Ishikawa (cell line): ENCODE measurements at regions not wholly inside any gene's neighbourhood (a gene's known extent, or its start where the extent isn't known, plus 50 kb on each side); places are given as distances from the start of the nearest gene placed in this dataset.

ENCODE experiments used
- CEBPB ChIP-seq: IDR thresholded peaks from 2 replicates; pipeline ENCODE4 v1.6.1; 2012
- CREB1 ChIP-seq: IDR thresholded peaks from 2 replicates; pipeline ENCODE4 v1.6.1; 2012; ENCODE audit warnings: low read depth
- EGR1 ChIP-seq: IDR thresholded peaks from 2 replicates; pipeline ENCODE4 v1.6.1; 2012
- EP300 ChIP-seq: IDR thresholded peaks from 2 replicates; pipeline ENCODE4 v1.6.1; 2012; ENCODE audit warnings: borderline replicate concordance
- FOXM1 ChIP-seq: IDR thresholded peaks from 2 replicates; pipeline ENCODE4 v1.6.1; 2012; ENCODE audit warnings: low read depth, borderline replicate concordance
- NFIC ChIP-seq: IDR thresholded peaks from 2 replicates; pipeline ENCODE4 v1.6.1; 2012
- RAD21 ChIP-seq: IDR thresholded peaks from 2 replicates; pipeline ENCODE4 v1.6.1; 2012; ENCODE audit warnings: low read depth
- TAF1 ChIP-seq: IDR thresholded peaks from 2 replicates; pipeline ENCODE4 v1.6.1; 2012; ENCODE audit warnings: low read depth, mild to moderate bottlenecking
- TCF12 ChIP-seq: IDR thresholded peaks from 2 replicates; pipeline ENCODE4 v1.6.1; 2012; ENCODE audit warnings: low read depth
- TEAD4 ChIP-seq: IDR thresholded peaks from 2 replicates; pipeline ENCODE4 v1.6.1; 2012
- USF1 ChIP-seq: IDR thresholded peaks from 2 replicates; pipeline ENCODE4 v1.6.1; 2012
- YY1 ChIP-seq: IDR thresholded peaks from 2 replicates; pipeline ENCODE4 v1.6.1; 2012; ENCODE audit warnings: low read depth
- ZBTB7A ChIP-seq: IDR thresholded peaks from 2 replicates; pipeline ENCODE4 v1.6.1; 2012; ENCODE audit warnings: low read depth
- TF ChIP-seq, protein P1 (sequence below): IDR thresholded peaks from 2 replicates; pipeline ENCODE4 v1.6.1; 2012
- TF ChIP-seq, protein P2 (sequence below): IDR thresholded peaks from 2 replicates; pipeline ENCODE4 v1.6.1; 2012; ENCODE audit warnings: low read depth, mild to moderate bottlenecking

DNA sequence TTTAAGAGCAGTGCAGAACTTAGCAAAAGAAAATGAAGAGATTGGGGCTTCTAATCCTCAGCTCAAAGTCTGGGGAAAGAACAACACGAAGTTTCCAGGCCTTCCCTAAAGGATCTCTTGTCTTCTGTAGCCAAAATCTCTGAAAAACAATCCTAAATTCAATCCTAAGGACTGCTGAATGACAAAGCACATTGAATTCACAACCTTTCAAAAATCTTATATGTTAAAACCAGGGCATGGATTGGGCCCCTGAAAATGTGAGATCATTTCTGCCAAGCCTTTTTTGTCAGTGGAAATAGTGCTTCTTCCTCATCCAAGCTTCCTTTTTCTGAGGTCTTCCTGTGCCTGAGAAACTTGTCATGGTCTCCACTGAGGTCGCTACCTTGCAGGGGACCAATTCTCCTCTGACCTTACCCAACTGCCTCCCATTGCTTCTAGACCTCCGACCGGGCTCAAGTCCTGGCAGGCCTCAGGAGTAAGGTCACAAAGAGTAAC is 126.2 kb upstream of the ARID1B start:
- TF ChIP-seq FOXM1 (no peak), EGR1 (no peak), TEAD4 (no peak), EP300 (no peak), CEBPB (no peak), USF1 (no peak), NFIC (no peak), TCF12 (no peak), ZBTB7A (no peak), RAD21 (no peak)
- TF ChIP-seq, protein P1, sequence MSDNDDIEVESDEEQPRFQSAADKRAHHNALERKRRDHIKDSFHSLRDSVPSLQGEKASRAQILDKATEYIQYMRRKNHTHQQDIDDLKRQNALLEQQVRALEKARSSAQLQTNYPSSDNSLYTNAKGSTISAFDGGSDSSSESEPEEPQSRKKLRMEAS = no peak
- TF ChIP-seq, protein P2, sequence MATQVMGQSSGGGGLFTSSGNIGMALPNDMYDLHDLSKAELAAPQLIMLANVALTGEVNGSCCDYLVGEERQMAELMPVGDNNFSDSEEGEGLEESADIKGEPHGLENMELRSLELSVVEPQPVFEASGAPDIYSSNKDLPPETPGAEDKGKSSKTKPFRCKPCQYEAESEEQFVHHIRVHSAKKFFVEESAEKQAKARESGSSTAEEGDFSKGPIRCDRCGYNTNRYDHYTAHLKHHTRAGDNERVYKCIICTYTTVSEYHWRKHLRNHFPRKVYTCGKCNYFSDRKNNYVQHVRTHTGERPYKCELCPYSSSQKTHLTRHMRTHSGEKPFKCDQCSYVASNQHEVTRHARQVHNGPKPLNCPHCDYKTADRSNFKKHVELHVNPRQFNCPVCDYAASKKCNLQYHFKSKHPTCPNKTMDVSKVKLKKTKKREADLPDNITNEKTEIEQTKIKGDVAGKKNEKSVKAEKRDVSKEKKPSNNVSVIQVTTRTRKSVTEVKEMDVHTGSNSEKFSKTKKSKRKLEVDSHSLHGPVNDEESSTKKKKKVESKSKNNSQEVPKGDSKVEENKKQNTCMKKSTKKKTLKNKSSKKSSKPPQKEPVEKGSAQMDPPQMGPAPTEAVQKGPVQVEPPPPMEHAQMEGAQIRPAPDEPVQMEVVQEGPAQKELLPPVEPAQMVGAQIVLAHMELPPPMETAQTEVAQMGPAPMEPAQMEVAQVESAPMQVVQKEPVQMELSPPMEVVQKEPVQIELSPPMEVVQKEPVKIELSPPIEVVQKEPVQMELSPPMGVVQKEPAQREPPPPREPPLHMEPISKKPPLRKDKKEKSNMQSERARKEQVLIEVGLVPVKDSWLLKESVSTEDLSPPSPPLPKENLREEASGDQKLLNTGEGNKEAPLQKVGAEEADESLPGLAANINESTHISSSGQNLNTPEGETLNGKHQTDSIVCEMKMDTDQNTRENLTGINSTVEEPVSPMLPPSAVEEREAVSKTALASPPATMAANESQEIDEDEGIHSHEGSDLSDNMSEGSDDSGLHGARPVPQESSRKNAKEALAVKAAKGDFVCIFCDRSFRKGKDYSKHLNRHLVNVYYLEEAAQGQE = no peak

DNA sequence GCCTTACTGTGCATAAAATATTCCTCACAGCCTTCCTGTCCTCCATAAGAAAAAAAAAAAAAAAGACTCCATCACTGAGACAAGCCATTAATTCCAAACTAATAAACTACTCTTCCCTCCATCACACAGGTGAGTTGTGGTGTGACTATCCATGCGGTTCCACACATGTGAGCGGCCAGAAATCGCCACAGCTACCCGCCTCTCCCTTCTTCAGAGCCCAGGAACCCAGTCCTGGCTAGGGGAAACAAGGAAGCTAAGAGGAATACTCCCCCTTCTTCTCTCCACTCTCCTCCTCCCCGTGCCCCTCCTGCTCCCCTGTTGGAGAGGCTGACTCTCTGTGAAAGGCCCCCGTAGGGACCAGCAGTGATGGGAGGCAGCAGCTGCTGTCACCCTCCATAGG is 128.6 kb upstream of the ARID1B start:
- no peak for TF ChIP-seq EP300

GRCh38 chr6:156647991-156648390 is 129.2 kb upstream of the ARID1B start:
- TF ChIP-seq TEAD4 (no peak), FOXM1 (no peak), CEBPB (no peak), NFIC (no peak), TCF12 (no peak), RAD21 (no peak), YY1 (no peak), EGR1 (no peak), CREB1 (no peak), TAF1 (no peak), EP300 (no peak), USF1 (no peak), ZBTB7A (no peak)
- TF ChIP-seq, protein P1 = no peak
- TF ChIP-seq, protein P2 = no peak

- TF ChIP-seq, protein P1 = no peak
- TF ChIP-seq NFIC (no peak), TCF12 (no peak), ZBTB7A (no peak), TEAD4 (no peak), YY1 (no peak), CREB1 (no peak), CEBPB (no peak), EGR1 (no peak), RAD21 (no peak), USF1 (no peak), TAF1 (no peak), EP300 (no peak), FOXM1 (no peak)
- TF ChIP-seq, protein P2 = no peak
Measured at GRCh38 chr6:156647140-156647784, 129.9 kb upstream of the ARID1B start.
